HG02973 (cell line): ENCODE measurements at regions not wholly inside any gene's neighbourhood (a gene's known extent, or its start where the extent isn't known, plus 50 kb on each side); places are given as distances from the start of the nearest gene placed in this dataset.
"Not testable (repeated sequence)": the region's sequence is repeated elsewhere in the genome, so short reads cannot be mapped to it uniquely, and the experiment has no call there.

Experiments used
- ATAC-seq: cut with Tn5 transposase; IDR thresholded peaks from one replicate; pipeline ENCODE4 v1.9.1; 2021; ENCODE audit warnings: moderate library complexity; ENCODE audit not compliant: unreplicated experiment

DNA sequence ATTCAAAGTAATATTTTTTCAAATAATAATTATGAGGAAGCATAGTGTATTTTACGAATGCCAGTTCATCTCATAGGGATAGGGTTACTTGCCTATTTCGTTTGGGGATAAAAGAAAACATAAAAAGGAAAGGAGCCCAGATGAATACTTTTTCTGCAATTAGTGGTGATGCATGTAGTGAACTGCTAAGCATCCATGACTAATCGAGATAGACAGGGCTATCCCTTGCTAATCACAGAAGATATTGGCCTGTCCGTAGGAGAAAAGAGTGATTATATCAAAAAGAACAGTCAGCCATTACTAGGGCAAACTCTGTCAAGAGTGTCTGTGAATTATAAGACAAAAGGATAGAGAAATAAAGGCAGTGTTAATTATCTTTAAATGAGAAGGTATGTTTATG is 746.1 kb downstream of the C4orf33 start:
- ATAC-seq: no peak

DNA sequence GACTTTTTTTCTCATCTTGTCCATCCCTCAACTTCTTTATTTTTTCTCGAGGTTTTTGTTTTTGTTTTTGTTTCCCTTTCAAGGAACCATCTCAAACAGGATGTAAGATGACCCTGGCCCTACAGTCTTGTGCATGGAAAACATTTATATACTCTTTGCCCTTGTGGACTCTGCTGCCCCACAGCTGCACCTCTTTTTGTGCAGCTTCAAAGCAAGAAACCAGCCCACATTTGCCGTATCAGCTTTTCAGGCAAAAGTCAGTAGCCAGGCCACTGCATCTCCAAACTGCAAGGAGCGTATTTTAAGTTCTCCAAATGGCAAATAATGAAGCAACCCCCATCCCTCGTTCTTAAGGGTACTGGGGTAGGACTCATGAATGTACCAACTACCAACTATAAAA is 756.5 kb downstream of the C4orf33 start:
- no peak for ATAC-seq

DNA sequence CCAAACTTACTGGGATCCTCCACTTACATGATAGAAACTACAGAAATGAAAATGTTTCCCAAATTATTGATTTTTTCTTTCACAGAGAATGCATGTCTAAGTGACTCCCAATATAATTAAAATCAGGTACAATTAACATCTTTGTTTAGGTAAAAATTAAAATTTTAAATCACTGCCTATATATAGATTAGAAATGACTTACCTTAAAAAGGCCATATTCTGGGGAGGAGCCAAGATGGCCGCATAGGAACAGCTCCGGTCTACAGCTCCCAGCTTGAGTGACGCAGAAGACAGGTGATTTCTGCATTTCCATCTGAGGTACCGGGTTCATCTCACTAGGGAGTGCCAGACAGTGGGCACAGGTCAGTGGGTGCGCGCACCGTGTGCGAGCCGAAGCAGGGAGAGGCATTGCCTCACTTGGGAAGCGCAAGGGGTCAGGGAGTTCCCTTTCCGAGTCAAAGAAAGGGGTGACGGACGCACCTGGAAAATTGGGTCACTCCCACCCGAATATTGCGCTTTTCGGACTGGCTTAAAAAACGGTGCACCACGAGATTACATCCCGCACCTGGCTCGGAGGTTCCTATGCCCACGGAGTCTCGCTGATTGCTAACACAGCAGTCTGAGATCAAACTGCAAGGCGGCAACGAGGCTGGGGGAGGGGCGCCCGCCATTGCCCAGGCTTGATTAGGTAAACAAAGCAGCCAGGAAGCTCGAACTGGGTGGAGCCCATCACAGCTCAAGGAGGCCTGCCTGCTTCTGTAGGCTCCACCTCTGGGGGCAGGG is 757.9 kb downstream of the C4orf33 start:
- not testable (repeated sequence) for ATAC-seq

DNA sequence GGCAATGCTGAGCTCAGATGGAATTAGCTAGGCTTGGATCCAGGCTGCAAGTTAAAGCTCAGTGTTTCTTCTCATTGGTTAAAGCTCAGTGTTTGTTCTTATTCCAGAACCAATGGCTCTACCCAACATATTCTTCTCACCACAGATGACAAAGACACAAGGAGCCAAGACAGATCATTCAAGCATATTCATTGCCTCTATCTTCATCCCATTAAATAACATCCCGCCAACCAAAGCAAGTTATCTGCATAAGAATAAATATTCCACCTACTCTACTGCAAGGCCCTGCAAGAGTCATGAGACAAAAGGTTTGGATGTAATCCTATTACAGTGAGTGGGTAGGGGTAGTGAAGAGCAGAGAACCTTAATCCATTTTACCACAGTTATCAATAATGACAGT is 766.5 kb downstream of the C4orf33 start:
- no peak for ATAC-seq

DNA sequence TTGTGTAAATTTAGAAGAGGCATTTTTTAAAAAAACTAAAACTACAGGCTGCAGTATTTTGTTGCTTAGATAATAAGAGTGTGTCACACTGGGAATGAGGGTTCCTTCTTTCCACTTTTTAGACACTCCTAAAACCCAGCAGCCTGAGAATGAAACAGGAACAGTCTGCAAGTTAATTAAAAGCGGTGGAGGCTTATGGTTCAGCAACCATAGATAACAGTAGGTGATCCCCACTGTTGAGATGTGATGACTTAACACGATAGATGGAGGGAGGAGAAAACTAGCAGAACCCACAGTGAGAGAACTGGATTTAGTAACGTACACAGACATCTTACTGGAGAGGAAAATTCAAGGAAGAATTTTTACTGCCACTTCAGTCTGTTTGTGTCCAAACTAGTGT is 767.3 kb downstream of the C4orf33 start:
- ATAC-seq: no peak

DNA sequence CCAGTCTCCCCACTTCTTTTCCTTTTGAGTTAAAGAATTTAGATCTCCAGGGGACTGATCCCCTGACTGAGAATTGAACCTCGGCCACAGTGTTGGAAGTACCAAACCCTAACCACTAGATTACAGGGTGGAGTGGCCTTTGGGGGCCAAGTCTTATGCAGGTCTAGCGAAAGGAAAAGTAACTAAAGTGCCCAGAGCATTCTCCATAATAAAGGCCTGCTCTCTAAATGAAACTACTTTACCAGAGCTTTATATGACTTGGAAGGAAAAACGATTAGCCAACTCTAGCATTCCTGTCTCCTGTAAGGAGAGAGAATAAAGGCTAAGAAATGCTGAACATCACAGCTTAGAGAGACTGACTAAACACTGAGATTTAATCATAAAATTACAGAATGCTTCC is 788.0 kb downstream of the C4orf33 start:
- ATAC-seq: no peak

DNA sequence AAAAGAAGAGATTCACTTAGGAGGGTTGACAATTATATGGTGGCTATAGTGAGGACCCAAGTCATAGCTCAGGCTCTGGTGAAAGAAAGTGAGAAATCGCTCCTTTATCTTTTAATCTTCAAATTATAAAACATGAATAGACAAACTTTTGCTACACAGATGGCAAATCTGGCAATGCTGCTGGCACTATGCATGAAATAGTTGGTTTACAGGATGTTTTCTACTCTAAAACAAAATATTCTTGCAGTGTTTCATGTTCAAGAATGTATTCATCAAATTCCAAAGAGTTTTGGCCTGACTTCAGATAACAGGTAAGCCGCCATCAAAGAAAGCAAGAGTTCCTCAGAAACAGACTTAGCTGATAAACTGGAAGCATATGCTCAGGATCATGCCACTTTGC is 801.2 kb downstream of the C4orf33 start:
- no peak for ATAC-seq

DNA sequence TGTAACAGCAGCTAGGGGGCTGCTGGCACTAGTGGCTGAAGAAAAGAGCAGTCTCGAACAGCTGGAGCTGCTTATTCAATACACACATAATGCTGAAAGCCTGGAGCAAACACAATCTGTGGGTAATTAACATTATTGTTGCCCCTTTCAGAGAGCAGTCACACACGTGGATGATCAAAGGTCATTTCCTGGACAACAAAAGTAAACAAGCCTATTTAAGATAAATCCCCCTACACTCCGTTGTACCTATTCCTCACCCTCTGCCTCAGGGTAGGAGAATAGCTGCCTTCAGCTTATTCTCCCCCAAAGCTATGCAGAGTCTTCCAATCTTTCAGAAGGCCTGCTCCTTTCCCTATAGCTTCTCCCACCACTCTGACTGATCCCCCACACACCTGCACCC is 803.9 kb downstream of the C4orf33 start:
- ATAC-seq: no peak

DNA sequence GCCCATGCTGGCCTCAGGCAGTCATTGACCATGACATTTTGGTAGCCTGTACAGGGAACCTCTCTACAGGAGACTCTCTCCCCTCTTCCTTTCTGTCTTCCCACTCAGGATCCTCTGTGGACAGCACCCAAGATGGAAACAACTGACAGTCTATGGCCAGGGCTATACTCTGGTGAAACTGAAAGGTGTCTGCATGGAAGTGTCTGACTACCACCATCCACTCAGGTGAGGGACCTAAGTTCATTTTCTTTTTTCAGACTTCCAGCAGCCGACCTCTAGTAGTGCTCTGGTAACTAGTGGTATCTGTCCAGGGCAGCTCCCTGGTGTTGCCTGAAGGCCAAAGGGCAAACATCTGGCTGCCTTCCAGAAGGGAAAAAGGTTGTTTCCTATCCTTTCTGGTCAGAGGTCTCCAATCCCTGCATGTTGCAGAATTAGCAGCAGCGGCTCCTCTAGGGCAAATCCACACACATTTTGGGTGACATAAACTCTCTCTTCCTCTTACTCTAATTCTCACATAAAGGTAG is 804.5 kb downstream of the C4orf33 start:
- ATAC-seq: no peak

DNA sequence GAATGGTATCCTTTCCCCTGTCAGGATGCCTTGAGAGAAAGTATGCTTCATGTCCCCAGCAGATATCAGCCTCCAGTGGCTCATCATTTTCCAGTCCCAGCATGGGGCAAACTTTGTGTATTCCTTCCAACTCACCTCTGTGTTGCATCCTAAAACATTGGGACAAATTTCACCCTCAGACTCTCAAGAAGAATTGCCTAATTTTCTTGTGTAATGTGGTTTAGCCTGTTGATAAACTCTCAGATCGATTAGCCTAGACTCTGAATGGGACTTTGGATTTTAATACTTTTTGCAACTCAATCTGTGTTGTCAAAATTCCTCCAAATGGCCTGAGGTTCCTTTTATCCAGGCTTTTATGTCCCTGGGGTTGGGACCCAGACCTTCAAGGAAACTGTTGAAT is 805.3 kb downstream of the C4orf33 start:
- ATAC-seq: no peak

DNA sequence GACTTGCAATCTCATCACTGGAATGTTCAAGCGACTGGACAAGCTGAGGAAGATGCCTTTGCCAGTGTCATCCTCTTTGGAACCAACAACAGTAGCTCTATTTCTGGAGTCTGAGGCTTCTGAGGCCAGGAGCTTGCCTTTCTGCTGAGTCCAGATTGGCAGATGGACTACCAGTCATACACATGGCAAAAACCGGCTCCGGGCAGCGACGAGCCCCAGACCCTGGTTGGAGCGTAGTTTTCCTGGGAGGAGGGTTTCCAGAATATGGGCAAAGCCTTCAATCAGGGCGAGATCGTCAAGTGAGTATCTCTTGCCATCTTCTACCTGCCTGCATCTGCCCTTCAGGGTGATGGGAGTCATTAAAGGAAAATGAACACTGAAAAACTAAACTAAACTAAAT is 807.9 kb downstream of the C4orf33 start:
- no peak for ATAC-seq

DNA sequence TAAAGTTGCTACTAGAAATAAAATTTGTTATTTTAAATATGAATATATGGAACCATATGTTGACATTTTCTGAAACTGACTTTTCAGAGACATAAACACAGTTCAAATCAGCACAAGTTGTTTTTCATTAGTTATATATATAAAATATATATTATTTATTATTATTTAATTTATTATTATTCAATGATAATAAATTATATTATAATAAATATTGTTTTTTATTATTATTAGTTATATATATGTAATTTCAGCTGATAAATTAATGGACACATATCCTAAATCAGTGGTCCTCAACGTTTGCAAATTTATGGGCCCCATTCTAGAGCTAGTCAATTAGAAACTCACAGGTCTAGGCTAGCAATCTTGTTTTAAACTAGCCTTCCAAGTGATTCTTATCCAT is 809.3 kb downstream of the C4orf33 start:
- ATAC-seq: no peak

DNA sequence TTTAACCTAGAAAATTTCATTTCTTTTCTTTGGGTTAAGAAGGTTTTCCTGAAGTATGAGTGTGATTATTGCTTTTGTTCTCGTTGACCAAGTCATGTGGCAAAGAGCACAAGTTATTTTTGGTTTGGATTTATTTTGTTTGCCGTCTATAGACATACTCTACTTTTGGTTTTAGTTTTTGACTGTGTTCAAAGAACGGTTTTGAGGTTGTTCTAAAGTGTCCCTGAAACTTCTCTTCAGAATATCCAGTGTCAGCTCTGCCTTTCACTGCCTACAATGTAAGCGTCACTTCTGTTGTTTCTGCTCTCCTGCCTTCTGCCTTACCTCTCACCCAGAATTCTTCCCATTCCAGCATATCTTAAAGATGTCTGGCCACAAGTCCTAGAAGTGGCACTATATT is 812.2 kb downstream of the C4orf33 start:
- no peak for ATAC-seq

DNA sequence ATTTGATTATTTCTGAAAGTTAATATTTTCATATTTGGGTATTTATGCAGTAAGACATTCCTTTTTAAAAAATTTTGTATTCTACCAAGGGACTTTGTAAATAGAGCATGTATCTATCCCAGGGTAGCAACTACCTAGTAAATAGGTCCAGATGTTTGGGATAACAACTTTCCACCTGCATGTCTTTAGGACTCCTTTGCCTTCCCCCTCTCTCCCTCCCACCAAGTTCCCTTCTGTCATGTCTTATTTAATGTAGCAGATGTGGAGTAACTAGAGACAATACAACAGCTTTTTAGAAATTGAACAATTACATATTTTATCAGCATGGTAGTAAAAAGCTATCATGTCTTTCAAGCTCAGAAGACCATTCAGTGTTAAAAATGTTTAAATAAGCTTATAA is 821.0 kb downstream of the C4orf33 start:
- ATAC-seq: no peak

DNA sequence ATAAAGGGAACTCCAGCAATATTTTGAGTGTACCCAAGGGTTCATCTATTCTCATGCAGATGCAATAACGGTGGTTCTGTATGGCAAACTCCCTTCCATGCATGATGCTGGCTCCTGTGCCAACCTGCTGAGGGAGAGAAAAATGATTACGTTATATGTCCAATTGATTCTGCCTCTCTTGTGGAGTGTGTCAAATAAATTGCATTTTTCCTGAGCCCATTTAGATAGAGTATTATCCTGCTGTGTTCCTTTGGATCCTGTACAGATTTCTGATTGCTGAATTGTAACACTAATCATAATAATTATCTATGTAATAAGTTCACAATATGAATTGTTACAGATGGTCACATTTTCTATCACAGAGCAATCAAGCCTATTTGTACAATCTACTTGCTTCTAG is 821.7 kb downstream of the C4orf33 start:
- ATAC-seq: no peak

DNA sequence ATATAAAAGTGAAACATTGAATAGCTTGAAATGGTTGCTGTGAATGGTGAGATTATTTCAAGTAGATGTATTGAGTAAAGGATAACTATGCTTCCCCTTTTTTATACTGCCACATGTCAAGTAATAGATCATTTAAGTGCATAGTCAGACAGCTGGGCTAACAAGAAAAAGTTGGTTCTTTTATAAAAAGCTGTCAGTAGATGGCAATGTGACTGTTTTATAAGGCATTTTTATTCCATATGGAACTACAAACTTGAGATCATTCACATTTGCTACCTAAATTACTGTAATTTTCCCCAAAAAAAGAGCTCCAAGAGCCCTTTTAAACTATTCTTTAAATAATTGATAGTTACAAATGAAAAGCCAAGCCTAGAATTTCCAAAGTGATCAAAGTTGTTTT is 831.0 kb downstream of the C4orf33 start:
- ATAC-seq: no peak

DNA sequence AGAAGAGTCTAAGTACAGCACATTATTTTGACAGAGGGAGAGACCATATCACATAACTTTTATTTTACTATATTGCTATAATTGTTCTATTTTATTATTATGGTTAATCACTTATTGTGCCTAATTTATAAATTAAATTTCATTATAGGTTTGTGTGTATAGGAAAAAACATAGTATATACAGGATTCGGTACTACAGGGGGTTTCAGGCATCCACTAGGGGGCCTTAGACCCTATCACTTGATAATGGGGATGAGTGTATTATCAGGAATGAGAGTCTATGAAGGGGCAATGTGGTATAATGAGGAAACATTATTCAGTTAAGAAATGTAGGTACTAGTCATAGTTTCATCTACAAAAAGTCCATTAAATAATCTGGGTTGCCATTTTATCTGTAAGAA is 833.1 kb downstream of the C4orf33 start:
- ATAC-seq: no peak

DNA sequence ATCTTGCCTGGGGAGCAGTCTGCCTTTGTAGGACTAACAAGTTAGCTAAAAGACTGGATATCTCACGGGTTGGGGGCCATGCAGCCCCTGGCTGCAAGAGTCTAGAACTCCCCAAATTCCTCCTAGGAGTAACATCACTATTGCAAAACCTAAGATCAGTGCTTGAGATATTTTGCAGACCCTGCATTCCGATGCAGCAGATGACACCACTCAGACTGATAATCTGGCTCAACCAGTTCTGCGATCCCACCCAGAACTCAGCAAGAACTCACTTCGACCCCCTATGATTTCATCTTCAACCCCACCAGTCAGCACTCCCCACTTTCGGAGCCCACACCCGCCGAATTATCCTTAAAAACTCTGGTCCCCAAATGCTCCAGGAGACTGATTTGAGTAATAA is 834.0 kb downstream of the C4orf33 start:
- ATAC-seq: no peak

DNA sequence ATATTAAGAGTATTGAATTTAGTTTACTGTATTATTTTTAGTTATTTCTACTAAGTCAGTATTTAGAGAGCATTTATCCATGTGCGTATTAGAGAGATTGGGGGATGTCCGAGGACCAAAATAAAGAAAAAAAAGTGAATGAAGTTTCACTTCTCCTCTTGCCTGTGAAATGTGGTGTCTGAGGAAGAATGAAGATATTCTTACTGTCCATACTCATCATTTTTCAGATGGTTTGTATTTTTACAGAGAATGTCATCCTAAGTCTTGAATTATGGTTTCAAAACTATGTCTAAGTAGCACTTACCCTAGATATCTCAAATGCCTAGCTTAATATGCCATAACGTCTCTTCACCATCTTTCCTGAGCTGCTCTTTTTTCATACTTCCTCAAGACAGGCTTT is 854.3 kb downstream of the C4orf33 start:
- ATAC-seq: no peak

DNA sequence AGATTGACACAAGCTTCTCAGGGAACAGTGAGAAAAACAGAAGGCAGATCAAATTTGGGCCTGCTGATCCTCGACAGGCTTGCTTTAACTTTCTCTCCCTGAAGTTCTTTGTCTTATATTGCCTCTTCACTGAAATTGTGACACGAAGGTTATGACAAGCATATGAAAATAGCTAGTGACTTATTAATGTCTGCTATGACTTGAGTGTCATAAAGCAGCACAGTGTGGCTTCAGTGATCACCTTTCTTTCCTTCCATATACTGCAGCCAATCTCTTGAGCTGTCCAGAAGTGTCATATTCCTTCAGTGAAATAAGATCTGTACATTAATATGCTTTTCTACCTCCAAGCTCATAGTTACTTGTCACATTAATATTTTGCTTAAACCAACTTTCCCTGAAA is 870.2 kb downstream of the C4orf33 start:
- ATAC-seq: no peak

DNA sequence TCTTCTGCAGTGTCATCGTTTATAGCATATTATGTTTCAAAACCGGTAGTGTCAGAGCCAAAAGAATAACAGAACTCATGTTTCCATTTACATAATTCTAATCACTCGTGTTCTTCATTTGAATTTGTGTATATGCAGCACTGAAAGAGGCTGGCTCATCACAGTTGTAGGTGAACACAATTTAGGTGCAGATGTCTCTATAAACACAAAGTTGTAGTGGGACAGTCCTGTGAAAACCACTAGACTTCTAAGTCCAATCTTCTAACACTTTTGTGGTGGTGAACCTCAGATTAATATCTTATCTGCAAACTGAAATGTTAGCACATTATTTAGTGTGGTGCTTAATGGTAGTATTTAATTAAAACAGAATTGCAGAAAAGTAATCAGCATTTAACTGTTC is 872.4 kb downstream of the C4orf33 start:
- no peak for ATAC-seq

DNA sequence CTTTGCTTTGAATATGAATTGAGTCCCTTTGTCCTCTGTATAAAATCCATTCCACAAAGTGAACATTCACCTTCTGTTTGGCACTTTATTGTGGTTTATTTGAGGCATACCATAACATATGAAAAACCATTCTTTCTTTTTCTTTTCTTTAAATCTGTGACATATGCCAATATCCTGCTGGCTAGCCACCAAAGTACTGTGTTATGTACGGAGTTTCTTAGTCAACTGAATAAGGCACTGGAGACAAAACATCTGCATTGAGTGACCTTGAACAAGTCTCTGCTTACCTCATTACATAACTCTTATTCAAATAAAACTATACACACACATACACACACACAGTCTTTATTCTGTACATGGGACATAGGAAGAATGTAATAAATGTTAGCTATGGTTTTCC is 872.8 kb downstream of the C4orf33 start:
- no peak for ATAC-seq

DNA sequence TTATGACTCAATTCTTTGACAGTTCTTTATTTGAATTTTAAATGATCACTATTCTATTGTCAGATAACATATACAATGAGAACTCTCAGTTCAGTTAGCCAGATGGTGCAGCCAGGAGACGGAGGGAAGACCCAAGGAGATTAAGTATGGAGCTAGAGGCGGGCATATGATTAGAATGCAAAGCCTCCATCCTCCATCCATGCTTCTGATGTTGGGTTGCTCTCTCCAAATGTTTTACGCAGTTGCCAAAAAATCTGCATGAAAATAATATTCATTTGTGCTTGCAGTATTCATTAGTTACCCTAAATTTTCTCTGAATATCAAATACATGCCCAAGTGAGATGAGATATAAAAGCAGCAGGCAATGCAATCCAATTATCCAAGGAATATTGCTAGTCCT is 874.8 kb downstream of the C4orf33 start:
- ATAC-seq: no peak
